Chondrocyte (in vitro differentiated cells): ENCODE measurements at regions not wholly inside any gene's neighbourhood (a gene's known extent, or its start where the extent isn't known, plus 50 kb on each side); places are given as distances from the start of the nearest gene placed in this dataset.
"Not testable (repeated sequence)": the region's sequence is repeated elsewhere in the genome, so short reads cannot be mapped to it uniquely, and the experiment has no call there.

Source experiments
- DNase-seq: peaks from one replicate; pipeline ENCODE4 v3.0.0; 2021; ENCODE audit warnings: mixed read lengths, low spot score
- H3K27ac Mint-ChIP-seq: one replicate; pipeline ENCODE4 v1.8.0; 2021; ENCODE audit warnings: mild to moderate bottlenecking, moderate library complexity, mixed read lengths; ENCODE audit not compliant: unreplicated experiment
- H3K27me3 Mint-ChIP-seq: 2 replicates; pipeline ENCODE4 v1.8.0; 2021; ENCODE audit warnings: low read depth, mixed read lengths
- H3K36me3 Mint-ChIP-seq: 2 replicates; pipeline ENCODE4 v1.8.0; 2021; ENCODE audit warnings: low read depth, mixed read lengths
- H3K4me1 Mint-ChIP-seq: 2 replicates; pipeline ENCODE4 v1.8.0; 2021; ENCODE audit warnings: low read depth, mild to moderate bottlenecking, mixed read lengths
- H3K4me3 Mint-ChIP-seq: one replicate; pipeline ENCODE4 v1.8.0; 2021; ENCODE audit warnings: mild to moderate bottlenecking, moderate library complexity, mixed read lengths; ENCODE audit not compliant: unreplicated experiment
- H3K9me3 Mint-ChIP-seq: 2 replicates; pipeline ENCODE4 v1.8.0; 2021; ENCODE audit warnings: low read depth, mixed read lengths
- CTCF ChIP-seq: fragments of 200-600 bp; sonication (generic); IDR thresholded peaks from 2 replicates; pipeline ENCODE4 v1.5.0; 2021; ENCODE audit warnings: antibody characterized with exemption, mild to moderate bottlenecking, moderate library complexity

- DNase-seq: no peak
- Mint-ChIP-seq H3K4me3 (no peak overlapping the region), H3K4me1 (peaks cover 6% of the 10 kb centered on the region), H3K27me3 (peaks cover 26% of the 10 kb centered on the region), H3K27ac (no peak overlapping the region), H3K9me3 (no peaks in the 10 kb centered on the region), H3K36me3 (no peaks in the 10 kb centered on the region)
- no peak for TF ChIP-seq CTCF
Measured at GRCh38 chr15:69562564-69562963, 109.9 kb downstream of the RPLP1 start.

- DNase-seq: no peak
- Mint-ChIP-seq H3K27me3 (peaks cover 27% of the 10 kb centered on the region), H3K4me3 (no peak overlapping the region), H3K36me3 (no peaks in the 10 kb centered on the region), H3K4me1 (peaks cover 15% of the 10 kb centered on the region), H3K9me3 (no peaks in the 10 kb centered on the region), H3K27ac (no peak overlapping the region)
- TF ChIP-seq CTCF: no peak
Measured at GRCh38 chr15:69565066-69565655, 112.5 kb downstream of the RPLP1 start.

- not testable (repeated sequence) for H3K4me3 Mint-ChIP-seq, H3K9me3 Mint-ChIP-seq, DNase-seq, H3K36me3 Mint-ChIP-seq, H3K27ac Mint-ChIP-seq
- Mint-ChIP-seq H3K27me3 (peaks cover 16% of the 10 kb centered on the region), H3K4me1 (peaks cover 15% of the 10 kb centered on the region)
Measured at GRCh38 chr15:69567238-69567760, 114.7 kb downstream of the RPLP1 start.

GRCh38 chr15:69568173-69569009 lies 115.8 kb downstream of the RPLP1 start:
- no peaks in the 10 kb centered on the region for H3K9me3 Mint-ChIP-seq
- no peaks in the 10 kb centered on the region for H3K36me3 Mint-ChIP-seq
- no peak overlapping the region for H3K4me3 Mint-ChIP-seq
- DNase-seq: no peak
- H3K27me3 Mint-ChIP-seq: peaks cover 5% of the 10 kb centered on the region
- H3K27ac Mint-ChIP-seq: peak overlapping the region; percentile 70
- TF ChIP-seq CTCF: no peak
- peaks cover 15% of the 10 kb centered on the region for H3K4me1 Mint-ChIP-seq

- H3K4me3 Mint-ChIP-seq: no peak overlapping the region
- no peak overlapping the region for H3K27ac Mint-ChIP-seq
- no peaks in the 10 kb centered on the region for H3K36me3 Mint-ChIP-seq
- DNase-seq: no peak
- H3K4me1 Mint-ChIP-seq: peaks cover 29% of the 10 kb centered on the region
- no peaks in the 10 kb centered on the region for H3K9me3 Mint-ChIP-seq
- TF ChIP-seq CTCF: no peak
- peaks cover 8% of the 10 kb centered on the region for H3K27me3 Mint-ChIP-seq
Measured at GRCh38 chr15:69570454-69570853, 117.8 kb downstream of the RPLP1 start.
